ENCODE measurements at regions not wholly inside any gene's neighbourhood (a gene's known extent, or its start where the extent isn't known, plus 50 kb on each side); places are given as distances from the start of the nearest gene placed in this dataset.

GRCh38 chr10:76626386-76626785 is 1011.2 kb downstream of the KCNMA1 start:
- no peak for TF ChIP-seq RAD21 (IDR thresholded peaks at IDR 0.05; ENCODE audit: low read depth)
- TF ChIP-seq CTCF (IDR thresholded peaks at IDR 0.05 in 2 of 3, conservative IDR thresholded peaks at IDR 0.05 in 1 of 3; ENCODE audit: borderline replicate concordance in 1 of 3, insufficient read depth in 1 of 3, low read depth in 2 of 3, low read length in 2 of 3) = no peak
- TF ChIP-seq YY1 (IDR thresholded peaks at IDR 0.05; ENCODE audit: extremely low read depth, insufficient replicate concordance, low read depth, low read length) = no peak
- TF ChIP-seq POLR2AphosphoS5 (IDR thresholded peaks at IDR 0.05; ENCODE audit: low read depth, low read length) = no peak
- TF ChIP-seq POLR2A (IDR thresholded peaks at IDR 0.05; ENCODE audit: borderline replicate concordance, extremely low read depth, insufficient read depth, insufficient read length) = no peak
- TF ChIP-seq CEBPB (IDR thresholded peaks at IDR 0.05; ENCODE audit: low read depth) = no peak
